HCT116 (cell line): ENCODE measurements at regions not wholly inside any gene's neighbourhood (a gene's known extent, or its start where the extent isn't known, plus 50 kb on each side); places are given as distances from the start of the nearest gene placed in this dataset.

Source experiments
- CTCF ChIP-seq, 3 experiments: fragments of 200-600 bp in 1 of 3; sonication (generic) in 1 of 3; IDR thresholded peaks in 2 of 3; conservative IDR thresholded peaks in 1 of 3; 2 replicates each; pipeline ENCODE4 v1.5.1; 2012 to 2017; ENCODE audit warnings: low read depth in 2 of 3, low read length in 2 of 3, antibody characterized with exemption in 1 of 3, borderline replicate concordance in 1 of 3, control low read depth in 1 of 3, mild to moderate bottlenecking in 1 of 3, mixed read lengths in 1 of 3, mixed run types in 1 of 3, moderate library complexity in 1 of 3; ENCODE audit not compliant: insufficient read depth in 1 of 3
- POLR2A ChIP-seq: IDR thresholded peaks from 2 replicates; pipeline ENCODE4 v1.7.0; 2011; ENCODE audit warnings: borderline replicate concordance; ENCODE audit not compliant: insufficient read depth, insufficient read length; ENCODE audit errors: extremely low read depth

GRCh38 chr12:90061809-90062208 lies 353.2 kb upstream of the ATP2B1 start:
- TF ChIP-seq CTCF (IDR thresholded peaks at IDR 0.05 in 2 of 3, conservative IDR thresholded peaks at IDR 0.05 in 1 of 3; ENCODE audit: borderline replicate concordance in 1 of 3, insufficient read depth in 1 of 3, low read depth in 2 of 3, low read length in 2 of 3) (no peak), POLR2A (no peak)
